KMS-11 (cell line): ENCODE measurements at regions not wholly inside any gene's neighbourhood (a gene's known extent, or its start where the extent isn't known, plus 50 kb on each side); places are given as distances from the start of the nearest gene placed in this dataset.

Experiments
- H2AFZ ChIP-seq: fragments of 200-600 bp; sonication (generic); 2 replicates; pipeline ENCODE4 v1.6.1; 2016; ENCODE audit warnings: antibody characterized with exemption, mixed run types, low read depth
- H3K27ac ChIP-seq: fragments of 200-600 bp; sonication (generic); 2 replicates; pipeline ENCODE4 v1.6.1; 2016; ENCODE audit warnings: mild to moderate bottlenecking, mixed run types
- H3K27me3 ChIP-seq: fragments of 200-600 bp; sonication (generic); 2 replicates; pipeline ENCODE4 v1.6.1; 2017; ENCODE audit warnings: mild to moderate bottlenecking, low read depth, mixed run types, moderate library complexity; ENCODE audit not compliant: insufficient read depth
- H3K36me3 ChIP-seq: fragments of 200-600 bp; sonication (generic); 2 replicates; pipeline ENCODE4 v1.6.1; 2017; ENCODE audit warnings: mild to moderate bottlenecking, mixed run types; ENCODE audit not compliant: insufficient read depth
- H3K4me1 ChIP-seq: fragments of 200-600 bp; sonication (generic); 2 replicates; pipeline ENCODE4 v1.6.1; 2016; ENCODE audit warnings: mild to moderate bottlenecking, low read depth, mixed run types; ENCODE audit not compliant: poor library complexity, severe bottlenecking
- H3K4me2 ChIP-seq: fragments of 200-600 bp; sonication (generic); 2 replicates; pipeline ENCODE4 v1.7.0; 2016; ENCODE audit warnings: mild to moderate bottlenecking, mixed run types
- H3K4me3 ChIP-seq: fragments of 200-600 bp; sonication (generic); IDR thresholded peaks from 2 replicates; pipeline ENCODE4 v1.6.1; 2017; ENCODE audit warnings: low read depth, low read length, mixed read lengths; ENCODE audit not compliant: insufficient read depth
- H3K79me2 ChIP-seq: fragments of 200-600 bp; sonication (generic); 2 replicates; pipeline ENCODE4 v1.6.1; 2016; ENCODE audit warnings: low read depth, mixed run types; ENCODE audit not compliant: insufficient read depth
- H3K9ac ChIP-seq: fragments of 200-600 bp; sonication (generic); 2 replicates; pipeline ENCODE4 v1.6.1; 2016; ENCODE audit warnings: mild to moderate bottlenecking, mixed run types
- H4K20me1 ChIP-seq: fragments of 200-600 bp; sonication (generic); 2 replicates; pipeline ENCODE4 v1.6.1; 2016; ENCODE audit warnings: mild to moderate bottlenecking, mixed run types; ENCODE audit not compliant: insufficient read depth
- CTCF ChIP-seq: fragments of 200-600 bp; sonication (generic); conservative IDR thresholded peaks from 2 replicates; pipeline ENCODE4 v1.6.1; 2017; ENCODE audit warnings: low read depth, mild to moderate bottlenecking, antibody characterized with exemption, low read length, moderate library complexity, mixed read lengths

- H3K79me2 ChIP-seq: no peaks in the 10 kb centered on the region
- H4K20me1 ChIP-seq: no peaks in the 10 kb centered on the region
- no peak overlapping the region for H3K4me3 ChIP-seq
- no peaks in the 10 kb centered on the region for H3K36me3 ChIP-seq
- H2AFZ ChIP-seq: no peak overlapping the region
- H3K4me2 ChIP-seq: no peak overlapping the region
- no peak overlapping the region for H3K27ac ChIP-seq
- H3K27me3 ChIP-seq: no peaks in the 10 kb centered on the region
- H3K4me1 ChIP-seq: no peaks in the 10 kb centered on the region
- H3K9ac ChIP-seq: no peak overlapping the region
- TF ChIP-seq CTCF: no peak
Measured at GRCh38 chr12:114850661-114851275, 166.8 kb upstream of the TBX3 start.

GRCh38 chr12:114848666-114849065 is 164.7 kb upstream of the TBX3 start:
- TF ChIP-seq CTCF: no peak
- H3K4me2 ChIP-seq: no peak overlapping the region

GRCh38 chr12:114847441-114848035 is 163.6 kb upstream of the TBX3 start:
- Histone ChIP-seq H4K20me1 (no peaks in the 10 kb centered on the region), H3K27ac (no peak overlapping the region), H3K27me3 (no peaks in the 10 kb centered on the region), H3K79me2 (no peaks in the 10 kb centered on the region), H3K9ac (no peak overlapping the region), H3K4me1 (no peaks in the 10 kb centered on the region), H3K36me3 (no peaks in the 10 kb centered on the region), H3K4me2 (no peak overlapping the region), H3K4me3 (no peak overlapping the region), H2AFZ (no peak overlapping the region)
- no peak for TF ChIP-seq CTCF

More at GRCh38 chr12:114848666-114849065, 164.7 kb upstream of the TBX3 start:
- H3K4me1 ChIP-seq: no peaks in the 10 kb centered on the region
- no peak overlapping the region for H3K27ac ChIP-seq
- no peak overlapping the region for H2AFZ ChIP-seq
- no peaks in the 10 kb centered on the region for H4K20me1 ChIP-seq
- H3K79me2 ChIP-seq: no peaks in the 10 kb centered on the region
- H3K36me3 ChIP-seq: no peaks in the 10 kb centered on the region
- H3K9ac ChIP-seq: no peak overlapping the region
- H3K4me3 ChIP-seq: no peak overlapping the region
- H3K27me3 ChIP-seq: no peaks in the 10 kb centered on the region

GRCh38 chr12:114846771-114847170 is 162.8 kb upstream of the TBX3 start:
- no peak for TF ChIP-seq CTCF
- no peak overlapping the region for H3K4me3 ChIP-seq

More at GRCh38 chr12:114846771-114847170, 162.8 kb upstream of the TBX3 start:
- Histone ChIP-seq H3K4me2 (no peak overlapping the region), H3K36me3 (no peaks in the 10 kb centered on the region), H3K27me3 (no peaks in the 10 kb centered on the region), H3K27ac (no peak overlapping the region), H2AFZ (no peak overlapping the region), H3K79me2 (no peaks in the 10 kb centered on the region), H3K9ac (no peak overlapping the region), H3K4me1 (no peaks in the 10 kb centered on the region), H4K20me1 (no peaks in the 10 kb centered on the region)
